DND-41 (cell line): ENCODE measurements at regions not wholly inside any gene's neighbourhood (a gene's known extent, or its start where the extent isn't known, plus 50 kb on each side); places are given as distances from the start of the nearest gene placed in this dataset.

Experiments
- EZH2 ChIP-seq: IDR thresholded peaks from 3 replicates; pipeline ENCODE4 v1.6.1; 2012; ENCODE audit warnings: borderline replicate concordance, low read depth, mild to moderate bottlenecking, moderate library complexity, low read length, inconsistent platforms; ENCODE audit not compliant: severe bottlenecking
- TF ChIP-seq, protein P1 (sequence below): IDR thresholded peaks from 2 replicates; pipeline ENCODE4 v1.5.1; 2012; ENCODE audit warnings: borderline replicate concordance, low read length, moderate library complexity, mild to moderate bottlenecking; ENCODE audit not compliant: poor library complexity, severe bottlenecking; ENCODE audit errors: extremely low read depth

DNA sequence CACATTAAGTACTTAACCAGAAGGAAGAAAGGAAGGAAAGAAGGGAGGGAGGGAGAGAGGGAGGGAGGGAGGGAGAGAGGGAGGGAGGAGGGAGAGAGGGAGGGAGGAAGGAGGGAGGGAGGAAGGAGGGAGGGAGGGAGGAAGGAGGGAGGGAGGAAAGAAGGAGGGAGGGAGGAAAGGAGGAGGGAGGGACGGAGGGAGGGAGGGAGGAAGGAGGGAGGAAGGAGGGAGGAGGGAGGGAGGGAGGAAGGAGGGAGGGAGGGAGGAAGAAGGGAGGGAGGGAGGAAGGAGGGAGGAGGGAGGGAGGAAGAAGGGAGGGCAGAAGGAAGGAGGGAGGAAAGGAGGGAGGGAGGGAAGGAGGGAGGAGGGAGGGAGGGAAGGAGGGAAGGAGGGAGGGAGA is 363.3 kb downstream of the MBD2 start:
- TF ChIP-seq, protein P1, sequence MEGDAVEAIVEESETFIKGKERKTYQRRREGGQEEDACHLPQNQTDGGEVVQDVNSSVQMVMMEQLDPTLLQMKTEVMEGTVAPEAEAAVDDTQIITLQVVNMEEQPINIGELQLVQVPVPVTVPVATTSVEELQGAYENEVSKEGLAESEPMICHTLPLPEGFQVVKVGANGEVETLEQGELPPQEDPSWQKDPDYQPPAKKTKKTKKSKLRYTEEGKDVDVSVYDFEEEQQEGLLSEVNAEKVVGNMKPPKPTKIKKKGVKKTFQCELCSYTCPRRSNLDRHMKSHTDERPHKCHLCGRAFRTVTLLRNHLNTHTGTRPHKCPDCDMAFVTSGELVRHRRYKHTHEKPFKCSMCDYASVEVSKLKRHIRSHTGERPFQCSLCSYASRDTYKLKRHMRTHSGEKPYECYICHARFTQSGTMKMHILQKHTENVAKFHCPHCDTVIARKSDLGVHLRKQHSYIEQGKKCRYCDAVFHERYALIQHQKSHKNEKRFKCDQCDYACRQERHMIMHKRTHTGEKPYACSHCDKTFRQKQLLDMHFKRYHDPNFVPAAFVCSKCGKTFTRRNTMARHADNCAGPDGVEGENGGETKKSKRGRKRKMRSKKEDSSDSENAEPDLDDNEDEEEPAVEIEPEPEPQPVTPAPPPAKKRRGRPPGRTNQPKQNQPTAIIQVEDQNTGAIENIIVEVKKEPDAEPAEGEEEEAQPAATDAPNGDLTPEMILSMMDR, result no peak
- no peak for TF ChIP-seq EZH2
